ENCODE measurements at regions not wholly inside any gene's neighbourhood (a gene's known extent, or its start where the extent isn't known, plus 50 kb on each side); places are given as distances from the start of the nearest gene placed in this dataset.

GRCh38 chr6:84522135-84522549 is 242.3 kb downstream of the TBX18 start:
- no peak overlapping the region for H3K4me3 Mint-ChIP-seq
- no peaks in the 10 kb centered on the region for H3K36me3 Mint-ChIP-seq (ENCODE audit: low read depth)
- H3K4me1 Mint-ChIP-seq, result no peaks in the 10 kb centered on the region
- peaks cover 9% of the 10 kb centered on the region for H3K9me3 Mint-ChIP-seq
- no peaks in the 10 kb centered on the region for H3K27me3 Mint-ChIP-seq
- no peak overlapping the region for H3K27ac Mint-ChIP-seq
- peak; percentile 32 for ATAC-seq (replicated peaks)

DNA sequence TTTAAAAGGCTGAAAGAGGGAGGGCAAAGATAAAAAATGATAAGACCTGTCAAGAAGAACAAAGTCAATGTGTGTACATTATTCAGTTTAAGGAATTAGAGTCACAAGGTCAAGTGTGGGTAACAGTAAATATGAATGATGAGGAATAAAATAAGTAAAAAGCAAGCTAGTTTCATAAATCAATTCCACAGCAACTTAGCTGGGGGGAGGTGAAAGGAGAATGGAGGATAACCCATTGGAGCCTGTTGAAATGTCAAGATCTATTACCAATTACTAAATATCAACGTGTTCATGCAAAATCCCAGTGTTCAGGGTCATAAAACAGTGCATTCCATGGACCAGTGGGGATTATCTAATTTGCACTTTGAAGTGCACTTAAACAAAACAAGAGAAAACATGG is 242.9 kb downstream of the TBX18 start:
- Mint-ChIP-seq H3K27me3 (no peaks in the 10 kb centered on the region), H3K4me3 (no peak overlapping the region), H3K36me3 (ENCODE audit: low read depth) (no peaks in the 10 kb centered on the region), H3K27ac (no peak overlapping the region), H3K4me1 (no peaks in the 10 kb centered on the region), H3K9me3 (peaks cover 9% of the 10 kb centered on the region)
- no peak for ATAC-seq (replicated peaks)

DNA sequence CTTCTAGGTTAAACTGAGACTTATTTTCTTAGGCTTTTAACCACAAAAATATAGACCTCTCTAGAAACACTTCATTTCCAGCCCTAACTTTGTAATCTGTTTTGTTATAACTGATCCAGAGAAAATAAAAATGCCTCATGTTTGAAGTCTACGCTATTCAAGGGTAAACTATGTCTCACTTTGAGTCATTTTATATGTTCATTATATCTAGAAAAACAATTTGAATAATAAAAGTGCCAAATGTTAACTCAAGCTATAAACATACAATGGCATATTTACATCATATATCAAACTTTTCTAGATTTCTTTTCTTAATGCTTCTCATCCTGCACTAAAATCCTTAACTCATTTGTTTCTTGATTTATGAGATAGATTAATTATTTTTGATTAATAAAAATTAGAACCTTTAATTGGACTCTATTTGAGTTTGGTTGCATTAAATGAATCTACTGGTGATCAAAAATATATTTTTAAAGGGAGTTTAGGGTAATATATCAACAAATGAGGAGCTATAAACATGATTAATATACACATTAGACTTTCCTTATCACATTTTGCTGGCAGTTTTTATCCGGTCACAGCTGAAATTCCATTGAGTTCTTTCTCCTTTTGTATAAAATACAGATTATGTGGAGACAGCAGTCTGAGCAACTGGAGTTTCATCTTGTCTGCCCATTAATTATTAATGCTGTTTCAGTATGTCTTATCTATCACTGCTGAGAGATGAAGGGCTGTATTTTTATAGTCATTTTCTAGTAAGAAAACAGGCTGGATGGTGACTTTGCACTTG is 246.5 kb downstream of the TBX18 start:
- Mint-ChIP-seq H3K27ac (no peak overlapping the region), H3K9me3 (peaks cover 4% of the 10 kb centered on the region), H3K27me3 (no peaks in the 10 kb centered on the region), H3K36me3 (ENCODE audit: low read depth) (no peaks in the 10 kb centered on the region), H3K4me3 (no peak overlapping the region), H3K4me1 (no peaks in the 10 kb centered on the region)
- no peak for ATAC-seq (replicated peaks)

DNA sequence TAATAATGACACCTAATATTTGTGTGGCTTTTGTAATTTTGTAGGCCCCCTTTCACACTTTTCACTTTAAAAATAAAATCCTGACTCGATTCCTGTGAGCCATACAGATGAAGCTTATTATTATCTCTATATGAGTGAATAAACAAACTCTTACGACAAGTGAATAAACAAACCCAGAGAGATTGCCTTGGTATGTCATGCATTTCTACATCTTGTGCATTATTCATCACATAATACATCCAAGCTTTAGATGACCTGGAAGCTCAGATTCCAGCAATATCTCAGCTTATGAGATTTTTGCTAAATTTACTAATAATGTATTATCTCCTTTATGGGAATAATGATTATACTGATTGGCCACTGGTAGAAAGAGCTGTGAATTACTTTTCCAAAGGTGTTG is 248.2 kb downstream of the TBX18 start:
- H3K27ac Mint-ChIP-seq, result no peak overlapping the region
- no peaks in the 10 kb centered on the region for H3K9me3 Mint-ChIP-seq
- no peaks in the 10 kb centered on the region for H3K4me1 Mint-ChIP-seq
- H3K36me3 Mint-ChIP-seq (ENCODE audit: low read depth), result no peaks in the 10 kb centered on the region
- H3K27me3 Mint-ChIP-seq, result no peaks in the 10 kb centered on the region
- no peak for ATAC-seq (replicated peaks)
- H3K4me3 Mint-ChIP-seq, result no peak overlapping the region

- Mint-ChIP-seq H3K27ac (no peak overlapping the region), H3K9me3 (no peaks in the 10 kb centered on the region), H3K27me3 (no peaks in the 10 kb centered on the region), H3K4me1 (no peaks in the 10 kb centered on the region), H3K36me3 (ENCODE audit: low read depth) (no peaks in the 10 kb centered on the region), H3K4me3 (no peak overlapping the region)
- no peak for ATAC-seq (replicated peaks)
Observed at GRCh38 chr6:84515067-84515466, 249.3 kb downstream of the TBX18 start.

DNA sequence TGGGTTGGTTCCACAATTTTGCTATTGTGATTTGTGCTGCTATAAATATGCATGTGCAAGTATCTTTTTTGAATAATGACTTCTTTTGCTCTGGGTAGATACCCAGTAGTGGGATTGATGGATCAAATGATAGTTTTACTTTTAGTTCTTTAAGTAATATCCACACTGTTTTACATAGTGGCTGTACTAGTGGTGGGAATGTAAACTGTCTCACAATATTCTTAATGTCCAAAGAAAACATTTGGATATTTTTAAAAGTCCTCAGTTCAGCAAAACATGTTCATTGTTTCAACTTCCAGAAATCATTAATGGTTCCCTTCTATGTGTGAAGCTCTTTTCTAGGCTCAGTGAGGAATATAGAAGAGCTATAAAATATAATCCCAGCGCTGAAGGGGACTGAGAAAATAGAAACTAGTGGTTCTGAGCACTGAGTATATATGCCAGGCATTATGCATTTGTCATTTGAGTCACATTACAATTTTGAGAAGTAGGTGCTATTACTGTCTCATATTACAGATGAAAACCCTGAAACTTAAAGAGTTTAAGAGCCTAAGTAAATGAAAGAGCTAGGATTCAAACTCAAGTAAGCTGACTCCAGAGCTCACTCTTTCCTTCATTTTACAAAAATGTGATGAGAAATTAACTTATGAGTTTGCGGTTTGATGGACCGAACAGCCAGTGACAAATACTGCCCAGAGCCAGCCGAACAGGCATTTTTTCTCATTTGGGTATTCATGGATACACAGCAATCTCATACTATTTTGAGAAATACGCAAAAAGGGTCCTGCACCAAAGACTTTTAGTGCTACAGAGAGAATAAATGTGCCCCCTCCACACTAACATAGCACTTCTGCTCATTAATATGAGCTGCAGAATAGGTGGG is 250.1 kb downstream of the TBX18 start:
- no peaks in the 10 kb centered on the region for H3K9me3 Mint-ChIP-seq
- H3K4me3 Mint-ChIP-seq, result no peak overlapping the region
- H3K36me3 Mint-ChIP-seq (ENCODE audit: low read depth), result no peaks in the 10 kb centered on the region
- no peaks in the 10 kb centered on the region for H3K4me1 Mint-ChIP-seq
- no peaks in the 10 kb centered on the region for H3K27me3 Mint-ChIP-seq
- ATAC-seq (replicated peaks), result no peak
- H3K27ac Mint-ChIP-seq, result no peak overlapping the region

- ATAC-seq (replicated peaks), result no peak
- Mint-ChIP-seq H3K36me3 (ENCODE audit: low read depth) (no peaks in the 10 kb centered on the region), H3K4me1 (no peaks in the 10 kb centered on the region), H3K4me3 (no peak overlapping the region), H3K27ac (no peak overlapping the region), H3K9me3 (no peaks in the 10 kb centered on the region), H3K27me3 (no peaks in the 10 kb centered on the region)
Observed at GRCh38 chr6:84512391-84512790, 252.0 kb downstream of the TBX18 start.

DNA sequence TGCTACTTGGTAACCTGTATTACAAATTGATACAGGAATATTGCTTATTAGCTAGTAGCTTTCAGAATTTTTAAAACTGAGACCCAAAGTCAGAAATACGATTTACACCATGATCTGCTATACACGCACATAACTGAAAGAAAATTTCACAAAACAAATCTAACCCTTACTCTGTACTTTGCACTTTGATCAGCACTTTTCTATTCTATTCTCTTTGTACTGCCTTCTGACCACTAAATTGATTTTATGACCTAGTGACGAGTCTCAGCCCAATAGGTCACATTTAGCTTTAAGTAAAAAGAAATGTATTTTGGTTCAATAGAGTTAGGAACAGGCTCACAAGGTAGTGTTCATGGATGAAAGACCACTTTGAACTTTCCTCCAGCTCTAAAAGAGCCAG is 252.5 kb downstream of the TBX18 start:
- no peak for ATAC-seq (replicated peaks)
- Mint-ChIP-seq H3K27me3 (no peaks in the 10 kb centered on the region), H3K27ac (no peak overlapping the region), H3K36me3 (ENCODE audit: low read depth) (no peaks in the 10 kb centered on the region), H3K4me1 (no peaks in the 10 kb centered on the region), H3K9me3 (no peaks in the 10 kb centered on the region), H3K4me3 (no peak overlapping the region)

- H3K4me1 Mint-ChIP-seq, result no peaks in the 10 kb centered on the region
- H3K27ac Mint-ChIP-seq, result no peak overlapping the region
- H3K4me3 Mint-ChIP-seq, result no peak overlapping the region
- ATAC-seq (replicated peaks), result no peak
- H3K27me3 Mint-ChIP-seq, result no peaks in the 10 kb centered on the region
- no peaks in the 10 kb centered on the region for H3K9me3 Mint-ChIP-seq
- H3K36me3 Mint-ChIP-seq (ENCODE audit: low read depth), result no peaks in the 10 kb centered on the region
Observed at GRCh38 chr6:84508981-84509380, 255.4 kb downstream of the TBX18 start.

- no peaks in the 10 kb centered on the region for H3K36me3 Mint-ChIP-seq (ENCODE audit: low read depth)
- H3K4me3 Mint-ChIP-seq, result no peak overlapping the region
- H3K9me3 Mint-ChIP-seq, result no peaks in the 10 kb centered on the region
- no peak for ATAC-seq (replicated peaks)
- no peaks in the 10 kb centered on the region for H3K27me3 Mint-ChIP-seq
- H3K27ac Mint-ChIP-seq, result no peak overlapping the region
- no peaks in the 10 kb centered on the region for H3K4me1 Mint-ChIP-seq
Observed at GRCh38 chr6:84508334-84508733, 256.1 kb downstream of the TBX18 start.

- no peaks in the 10 kb centered on the region for H3K4me1 Mint-ChIP-seq
- ATAC-seq (replicated peaks), result no peak
- no peak overlapping the region for H3K4me3 Mint-ChIP-seq
Observed at GRCh38 chr6:84504025-84504424, 260.4 kb downstream of the TBX18 start.

DNA sequence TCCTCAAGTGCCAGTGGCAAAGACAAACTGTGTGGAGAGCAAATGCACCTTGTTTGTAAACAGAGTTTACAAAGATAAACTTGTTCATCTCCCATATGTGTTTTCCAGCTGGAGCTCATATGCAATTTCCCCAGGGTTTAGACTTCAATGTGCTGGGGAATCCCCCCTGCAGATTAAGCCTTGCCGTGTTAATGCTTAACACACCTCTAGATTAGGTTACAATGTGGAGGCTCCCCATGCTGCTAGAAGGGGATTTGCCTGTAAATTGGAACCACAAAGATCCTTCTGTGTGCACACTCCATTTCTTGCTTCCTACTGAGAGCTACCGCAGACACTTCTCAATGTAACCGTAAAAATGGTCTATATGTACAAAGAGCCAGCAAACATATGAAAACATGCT is 263.1 kb downstream of the TBX18 start:
- no peak for ATAC-seq (replicated peaks)
- no peaks in the 10 kb centered on the region for H3K36me3 Mint-ChIP-seq (ENCODE audit: low read depth)
- no peak overlapping the region for H3K27ac Mint-ChIP-seq
- H3K9me3 Mint-ChIP-seq, result peaks cover 14% of the 10 kb centered on the region
- H3K27me3 Mint-ChIP-seq, result no peaks in the 10 kb centered on the region
- no peak overlapping the region for H3K4me3 Mint-ChIP-seq
- no peaks in the 10 kb centered on the region for H3K4me1 Mint-ChIP-seq

More at GRCh38 chr6:84504025-84504424, 260.4 kb downstream of the TBX18 start:
- H3K36me3 Mint-ChIP-seq (ENCODE audit: low read depth), result no peaks in the 10 kb centered on the region
- H3K27me3 Mint-ChIP-seq, result no peaks in the 10 kb centered on the region
- H3K9me3 Mint-ChIP-seq, result peaks cover 14% of the 10 kb centered on the region
- no peak overlapping the region for H3K27ac Mint-ChIP-seq

- Mint-ChIP-seq H3K4me3 (no peak overlapping the region), H3K36me3 (ENCODE audit: low read depth) (no peaks in the 10 kb centered on the region), H3K27me3 (no peaks in the 10 kb centered on the region), H3K9me3 (peaks cover 14% of the 10 kb centered on the region), H3K4me1 (no peaks in the 10 kb centered on the region), H3K27ac (no peak overlapping the region)
- no peak for ATAC-seq (replicated peaks)
Observed at GRCh38 chr6:84500726-84501125, 263.7 kb downstream of the TBX18 start.

DNA sequence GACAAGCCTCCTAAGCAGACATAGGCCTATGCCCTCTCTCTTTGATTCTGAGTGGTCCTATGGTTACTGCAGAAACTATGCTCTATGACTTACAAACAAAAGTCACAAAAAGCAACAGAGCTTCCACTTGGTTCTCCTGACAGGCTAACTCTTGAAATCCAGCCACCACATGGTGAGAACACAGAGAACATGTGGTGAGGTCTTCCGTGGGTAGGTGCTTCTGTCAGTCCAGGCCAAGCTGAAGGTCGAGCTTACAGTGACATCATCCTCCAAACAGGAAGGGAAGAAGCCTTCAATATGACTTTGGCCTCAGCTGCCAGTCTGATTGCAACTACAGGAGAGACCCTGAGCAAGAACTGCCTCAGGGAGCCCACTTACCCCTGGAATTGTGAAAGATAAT is 265.5 kb downstream of the TBX18 start:
- Mint-ChIP-seq H3K36me3 (ENCODE audit: low read depth) (no peaks in the 10 kb centered on the region), H3K4me3 (no peak overlapping the region), H3K4me1 (no peaks in the 10 kb centered on the region), H3K9me3 (peaks cover 16% of the 10 kb centered on the region), H3K27me3 (no peaks in the 10 kb centered on the region), H3K27ac (no peak overlapping the region)
- ATAC-seq (replicated peaks), result no peak

All from activated T-helper 17 cell treated with anti-CD3 and anti-CD28 coated beads, Interleukin-2, amount 50 U/mL, for 72 hours (primary cell).